ENCODE measurements at regions not wholly inside any gene's neighbourhood (a gene's known extent, or its start where the extent isn't known, plus 50 kb on each side); places are given as distances from the start of the nearest gene placed in this dataset.

GRCh38 chr4:155608225-155608885, 58.3 kb upstream of the GUCY1A1 start:
- no peak for TF ChIP-seq POLR2A (IDR thresholded peaks at IDR 0.05)
- TF ChIP-seq, protein P1, sequence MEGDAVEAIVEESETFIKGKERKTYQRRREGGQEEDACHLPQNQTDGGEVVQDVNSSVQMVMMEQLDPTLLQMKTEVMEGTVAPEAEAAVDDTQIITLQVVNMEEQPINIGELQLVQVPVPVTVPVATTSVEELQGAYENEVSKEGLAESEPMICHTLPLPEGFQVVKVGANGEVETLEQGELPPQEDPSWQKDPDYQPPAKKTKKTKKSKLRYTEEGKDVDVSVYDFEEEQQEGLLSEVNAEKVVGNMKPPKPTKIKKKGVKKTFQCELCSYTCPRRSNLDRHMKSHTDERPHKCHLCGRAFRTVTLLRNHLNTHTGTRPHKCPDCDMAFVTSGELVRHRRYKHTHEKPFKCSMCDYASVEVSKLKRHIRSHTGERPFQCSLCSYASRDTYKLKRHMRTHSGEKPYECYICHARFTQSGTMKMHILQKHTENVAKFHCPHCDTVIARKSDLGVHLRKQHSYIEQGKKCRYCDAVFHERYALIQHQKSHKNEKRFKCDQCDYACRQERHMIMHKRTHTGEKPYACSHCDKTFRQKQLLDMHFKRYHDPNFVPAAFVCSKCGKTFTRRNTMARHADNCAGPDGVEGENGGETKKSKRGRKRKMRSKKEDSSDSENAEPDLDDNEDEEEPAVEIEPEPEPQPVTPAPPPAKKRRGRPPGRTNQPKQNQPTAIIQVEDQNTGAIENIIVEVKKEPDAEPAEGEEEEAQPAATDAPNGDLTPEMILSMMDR (IDR thresholded peaks at IDR 0.05): no peak
